H1 (cell line): ENCODE measurements at regions not wholly inside any gene's neighbourhood (a gene's known extent, or its start where the extent isn't known, plus 50 kb on each side); places are given as distances from the start of the nearest gene placed in this dataset.

Experiments used
- CTCF ChIA-PET: fragments of 300-600 bp; sonication (Branson Sonifier 250); formaldehyde crosslinking; loops from one replicate; lab custom pipeline; 2021; ENCODE audit not compliant: partially characterized antibody; lab: Charles Lee
- POLR2A ChIA-PET: fragments of 300-600 bp; sonication (Branson Sonifier 250); formaldehyde crosslinking; loops from one replicate; lab custom pipeline; 2021; ENCODE audit warnings: inconsistent platforms; ENCODE audit not compliant: partially characterized antibody; lab: Charles Lee
- DNase-seq, 2 experiments: peaks; one replicate each; pipeline versions ENCODE4 v3.0.0 to v3.0.0-alpha.2; 2010 to 2022; ENCODE audit warnings: low spot score in 2 of 2, low read depth in 1 of 2, mixed read lengths in 1 of 2
- FAIRE-seq: peaks from 2 replicates; lab custom pipeline; 2011; peaks lifted over from hg19 to GRCh38; lab: Jason Lieb, UNC
- H2AFZ ChIP-seq: 2 replicates; pipeline ENCODE4 v1.8.1; 2012; ENCODE audit warnings: low read length, inconsistent platforms
- H2AK5ac ChIP-seq: 2 replicates; pipeline ENCODE4 v1.6.1; 2013; ENCODE audit warnings: low read depth, low read length
- H2BK120ac ChIP-seq: replicated peaks from 2 replicates; pipeline ENCODE3; 2013; ENCODE audit warnings: low read depth, low read length, inconsistent platforms
- H2BK12ac ChIP-seq: 2 replicates; pipeline ENCODE4 v1.6.1; 2013; ENCODE audit warnings: low read depth, low read length
- H2BK15ac ChIP-seq: 2 replicates; pipeline ENCODE4 v1.6.1; 2013; ENCODE audit warnings: low read length
- H2BK20ac ChIP-seq: 2 replicates; pipeline ENCODE4 v1.6.1; 2013; ENCODE audit warnings: low read length
- H2BK5ac ChIP-seq: 2 replicates; pipeline ENCODE4 v1.6.1; 2013; ENCODE audit warnings: low read depth, low read length
- H3K14ac ChIP-seq: 2 replicates; pipeline ENCODE4 v1.6.1; 2013; ENCODE audit warnings: inconsistent platforms; ENCODE audit not compliant: insufficient read length
- H3K18ac ChIP-seq: 2 replicates; pipeline ENCODE4 v1.6.1; 2013; ENCODE audit warnings: low read length; ENCODE audit errors: extremely low read depth
- H3K23ac ChIP-seq: 2 replicates; pipeline ENCODE4 v1.6.1; 2013; ENCODE audit warnings: inconsistent platforms; ENCODE audit not compliant: insufficient read length
- H3K23me2 ChIP-seq: 2 replicates; pipeline ENCODE4 v1.6.1; 2013; ENCODE audit warnings: low read depth, low read length
- H3K27ac ChIP-seq: 2 replicates; pipeline ENCODE4 v1.6.1; 2011; ENCODE audit warnings: low read depth, low read length, inconsistent platforms
- H3K27me3 ChIP-seq, 4 experiments: replicated peaks in 1 of 4; 1 replicate in 1 of 4; 2 replicates in 3 of 4; pipeline versions ENCODE4 v1.6.1 to v1.8.1; 2011 to 2013; ENCODE audit warnings: low read length in 3 of 4, mild to moderate bottlenecking in 3 of 4, inconsistent platforms in 2 of 4, mixed read lengths in 2 of 4, moderate library complexity in 1 of 4; ENCODE audit not compliant: control insufficient read depth in 3 of 4, insufficient read depth in 3 of 4; ENCODE audit errors: extremely low read depth in 1 of 4
- H3K36me3 ChIP-seq, 4 experiments: 2 replicates each; pipeline versions ENCODE4 v1.6.1 to v1.8.1; 2011 to 2013; ENCODE audit warnings: mild to moderate bottlenecking in 4 of 4, low read length in 3 of 4, moderate library complexity in 2 of 4, control low read depth in 1 of 4, inconsistent platforms in 1 of 4; ENCODE audit not compliant: insufficient read depth in 4 of 4, control insufficient read depth in 2 of 4
- H3K4ac ChIP-seq: replicated peaks from 2 replicates; pipeline ENCODE3; 2013; ENCODE audit warnings: low read length, low read depth, mixed read lengths, inconsistent platforms; ENCODE audit not compliant: insufficient read length
- H3K4me1 ChIP-seq, 4 experiments: replicated peaks in 1 of 4; 1 replicate in 1 of 4; 2 replicates in 3 of 4; pipeline versions ENCODE4 v1.6.1 to v1.8.1; 2011 to 2013; ENCODE audit warnings: low read length in 3 of 4, inconsistent platforms in 2 of 4, mixed read lengths in 1 of 4; ENCODE audit not compliant: insufficient read depth in 4 of 4, control insufficient read depth in 3 of 4
- H3K4me2 ChIP-seq, 2 experiments: 2 replicates each; pipeline versions ENCODE4 v1.6.1 to v1.8.1; 2011 to 2013; ENCODE audit warnings: low read depth in 2 of 2, low read length in 2 of 2, control low read depth in 1 of 2, inconsistent platforms in 1 of 2, mild to moderate bottlenecking in 1 of 2; ENCODE audit not compliant: insufficient read depth in 1 of 2
- H3K4me3 ChIP-seq, 4 experiments: fragments of 200-600, 300-600 bp in 1 of 4; sonication (generic), shearing (Covaris generic), sonication (Bioruptor Twin) in 1 of 4; 2 replicates each; pipeline versions ENCODE4 v1.5.1 to v1.8.1; 2011 to 2016; ENCODE audit warnings: low read length in 4 of 4, low read depth in 3 of 4, control low read depth in 2 of 4, inconsistent platforms in 2 of 4, mild to moderate bottlenecking in 2 of 4, mixed read lengths in 1 of 4, moderate library complexity in 1 of 4; ENCODE audit not compliant: insufficient read depth in 2 of 4; ENCODE audit errors: extremely low read depth in 1 of 4
- H3K56ac ChIP-seq: replicated peaks from 2 replicates; pipeline ENCODE3; 2013; ENCODE audit warnings: low read depth, mild to moderate bottlenecking, mixed read lengths, low read length, inconsistent platforms; ENCODE audit not compliant: insufficient read length
- H3K79me1 ChIP-seq: 2 replicates; pipeline ENCODE4 v1.6.1; 2013; ENCODE audit warnings: low read depth, low read length, control low read depth
- H3K79me2 ChIP-seq, 2 experiments: 2 replicates each; pipeline versions ENCODE4 v1.6.1 to v1.8.1; 2012 to 2013; ENCODE audit warnings: low read length in 2 of 2, mild to moderate bottlenecking in 2 of 2, inconsistent platforms in 1 of 2; ENCODE audit not compliant: insufficient read depth in 2 of 2, control insufficient read depth in 1 of 2
- H3K9ac ChIP-seq, 4 experiments: replicated peaks in 1 of 4; 1 replicate in 1 of 4; 2 replicates in 3 of 4; pipeline versions ENCODE4 v1.6.1 to v1.8.1; 2011 to 2013; ENCODE audit warnings: low read depth in 3 of 4, low read length in 3 of 4, control low read depth in 2 of 4, mild to moderate bottlenecking in 2 of 4, moderate library complexity in 2 of 4, inconsistent platforms in 1 of 4; ENCODE audit errors: extremely low read depth in 1 of 4
- H3K9me3 ChIP-seq, 2 experiments: 2 replicates each; pipeline versions ENCODE4 v1.6.1 to v1.8.1; 2012 to 2013; ENCODE audit warnings: mild to moderate bottlenecking in 2 of 2, moderate library complexity in 2 of 2, control low read depth in 1 of 2, inconsistent platforms in 1 of 2, low read depth in 1 of 2, low read length in 1 of 2, mixed read lengths in 1 of 2; ENCODE audit not compliant: insufficient read depth in 2 of 2
- H4K20me1 ChIP-seq, 2 experiments: replicated peaks in 1 of 2; 2 replicates each; pipeline versions ENCODE3 to v1.8.1; 2011 to 2013; ENCODE audit warnings: inconsistent platforms in 2 of 2, low read length in 2 of 2, mild to moderate bottlenecking in 1 of 2; ENCODE audit not compliant: insufficient read depth in 2 of 2, control insufficient read depth in 1 of 2
- H4K5ac ChIP-seq: 2 replicates; pipeline ENCODE4 v1.6.1; 2013; ENCODE audit warnings: low read length, low read depth, mixed read lengths, inconsistent platforms; ENCODE audit not compliant: insufficient read length
- H4K8ac ChIP-seq: 2 replicates; pipeline ENCODE4 v1.8.0; 2013; ENCODE audit warnings: mild to moderate bottlenecking, moderate library complexity, low read length, inconsistent platforms; ENCODE audit not compliant: insufficient read depth; ENCODE audit errors: extremely low read depth
- H4K91ac ChIP-seq: replicated peaks from 2 replicates; pipeline ENCODE3; 2013; ENCODE audit warnings: low read length, mixed read lengths, inconsistent platforms; ENCODE audit not compliant: insufficient read length
- CHD2 ChIP-seq: IDR thresholded peaks from 2 replicates; pipeline ENCODE4 v1.6.1; 2012; ENCODE audit warnings: low read length, improper control_type of control experiment
- EZH2 ChIP-seq: fragments of 200-600 bp; sonication (generic); IDR thresholded peaks from 2 replicates; pipeline ENCODE4 v1.7.1; 2012; ENCODE audit warnings: low read depth, mild to moderate bottlenecking, moderate library complexity, low read length, inconsistent platforms; ENCODE audit not compliant: severe bottlenecking
- POU5F1 ChIP-seq: IDR thresholded peaks from 2 replicates; pipeline ENCODE4 v1.6.1; 2011; ENCODE audit warnings: low read depth, mild to moderate bottlenecking, low read length, moderate library complexity
- SP2 ChIP-seq: IDR thresholded peaks from 2 replicates; pipeline ENCODE4 v1.6.1; 2012; ENCODE audit warnings: mild to moderate bottlenecking, low read length, inconsistent platforms
- SP4 ChIP-seq: IDR thresholded peaks from 2 replicates; pipeline ENCODE4 v1.6.1; 2012; ENCODE audit warnings: low read length, inconsistent platforms
- TEAD4 ChIP-seq: IDR thresholded peaks from 2 replicates; pipeline ENCODE4 v1.6.1; 2012; ENCODE audit warnings: low read depth, low read length, inconsistent platforms, mixed read lengths
- WGBS, 2 experiments: shearing (Covaris generic) in 1 of 2; methylation state at CpG; one replicate each; pipeline versions ENCODE4 v1.1.6 to v1.1.7; 2013 to 2015; ENCODE audit warnings: low lambda C conversion rate in 2 of 2, mixed read lengths in 2 of 2, inconsistent platforms in 1 of 2, low coverage in 1 of 2, missing lambda C conversion rate in 1 of 2; ENCODE audit not compliant: insufficient replicate concordance in 2 of 2, insufficient coverage in 1 of 2, insufficient read length in 1 of 2; ENCODE audit errors: extremely low coverage in 1 of 2, missing lambda C conversion rate in 1 of 2; 5-methylcytosine and 5-hydroxymethylcytosine counted together

DNA sequence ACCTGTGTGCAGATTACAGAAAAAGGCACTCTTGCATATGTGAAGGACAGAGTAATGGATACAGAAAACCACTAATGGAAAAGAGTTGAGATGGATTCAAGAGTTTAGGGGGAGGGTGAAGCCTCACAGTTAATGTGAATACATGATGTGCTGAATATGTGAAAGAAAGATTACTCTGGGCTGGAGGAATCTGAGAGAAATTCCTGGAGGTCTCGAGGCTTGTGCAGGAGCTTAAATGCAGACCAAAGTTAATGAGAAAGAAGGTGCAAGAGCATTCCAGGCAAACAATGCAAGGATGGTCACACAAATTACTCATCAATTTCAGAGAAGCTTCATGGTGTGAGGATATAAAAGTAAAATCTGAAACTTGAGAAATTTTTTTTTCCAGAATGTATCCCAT is 768.8 kb downstream of the STPG2 start:
- H3K4me2 ChIP-seq, result no peak overlapping the region
- 94% methylated on average over 1 of the region's 1 CpG; no CpG with 5 or more reads in 1 of the 2 experiments for WGBS, 2 experiments
- H2BK120ac ChIP-seq, result no peak overlapping the region
- no peak overlapping the region for H3K23ac ChIP-seq
- no peak overlapping the region for H4K5ac ChIP-seq
- no peak for DNase-seq
- H3K23me2 ChIP-seq, result no peaks in the 10 kb centered on the region
- H2BK5ac ChIP-seq, result no peak overlapping the region
- no peak overlapping the region for H4K8ac ChIP-seq
- no peak overlapping the region for H2AK5ac ChIP-seq
- H3K4me3 ChIP-seq, result no peak overlapping the region
- no peaks in the 10 kb centered on the region for H3K27me3 ChIP-seq
- peaks cover 6 to 7% of the 10 kb centered on the region in 2 experiments; a peak in 3 of 4 replicates for H3K9me3 ChIP-seq
- no peak overlapping the region for H4K91ac ChIP-seq
- H3K79me1 ChIP-seq, result no peaks in the 10 kb centered on the region
- CTCF ChIA-PET, result no interaction called here
- 0 out of 2 replicates have a peak overlapping the region, but pooled peaks have one; percentile 25 for H2AFZ ChIP-seq
- no peaks in the 10 kb centered on the region for H3K4me1 ChIP-seq
- H3K9ac ChIP-seq, result no peak overlapping the region
- H2BK15ac ChIP-seq, result no peak overlapping the region
- H3K14ac ChIP-seq, result no peak overlapping the region
- H3K27ac ChIP-seq, result no peak overlapping the region
- H3K4ac ChIP-seq, result no peak overlapping the region
- TF ChIP-seq SP4, result no peak
- no peak for TF ChIP-seq CHD2
- no peak for TF ChIP-seq POU5F1
- TF ChIP-seq SP2, result no peak
- TF ChIP-seq EZH2, result no peak
- 0 out of 2 replicates have a peak, but pooled peaks have one; percentile 6 for TF ChIP-seq TEAD4
- H3K36me3 ChIP-seq, result no peaks in the 10 kb centered on the region; a peak in 1 of 8 replicates
- no peak overlapping the region for H3K56ac ChIP-seq
- no peaks in the 10 kb centered on the region for H4K20me1 ChIP-seq
- H3K18ac ChIP-seq, result no peak overlapping the region
- no peak for FAIRE-seq
- H2BK20ac ChIP-seq, result no peak overlapping the region
- POLR2A ChIA-PET, result no interaction called here
- no peak overlapping the region for H2BK12ac ChIP-seq
- no peaks in the 10 kb centered on the region for H3K79me2 ChIP-seq
